B cell (primary cell): ENCODE measurements at regions not wholly inside any gene's neighbourhood (a gene's known extent, or its start where the extent isn't known, plus 50 kb on each side); places are given as distances from the start of the nearest gene placed in this dataset.

Experiments
- ATAC-seq: fragments of 200-7000 bp; cut with Tn5 transposase; one replicate; pipeline ENCODE4 v1.10.0; 2021; ENCODE audit warnings: low read depth, mild to moderate bottlenecking, moderate number of reproducible peaks, moderate library complexity
- CTCF ChIA-PET: fragments of 350-600 bp; sonication (Branson Sonifier 250); formaldehyde crosslinking; loops from one replicate; lab custom pipeline; 2021; ENCODE audit warnings: antibody characterized with exemption, inconsistent platforms; lab: Charles Lee
- POLR2A ChIA-PET: fragments of 350-600 bp; sonication (Branson Sonifier 250); formaldehyde crosslinking; loops from one replicate; lab custom pipeline; 2021; ENCODE audit warnings: antibody characterized with exemption; lab: Charles Lee
- DNase-seq: peaks from one replicate; pipeline ENCODE4 v3.0.0; 2013
- H2AFZ ChIP-seq: 2 replicates; pipeline ENCODE4 v1.6.1; 2012; ENCODE audit warnings: mild to moderate bottlenecking, low read depth, low read length; ENCODE audit not compliant: insufficient read depth, poor library complexity, severe bottlenecking
- H3K27ac ChIP-seq, 2 donors: 1 replicate in 1 of 2; 2 replicates in 1 of 2; pipeline ENCODE4 v1.5.1; 2012 to 2013; ENCODE audit warnings: low read length in 2 of 2, mild to moderate bottlenecking in 2 of 2, moderate library complexity in 1 of 2
- H3K27me3 ChIP-seq, 4 experiments: fragments of 200-600 bp in 1 of 4; sonication (generic) in 1 of 4; replicated peaks in 1 of 4; 1 replicate in 2 of 4; 2 replicates in 2 of 4; pipeline versions ENCODE4 v1.6.1 to v1.7.0; 2013 to 2016; ENCODE audit warnings: low read length in 3 of 4, mild to moderate bottlenecking in 2 of 4, mixed read lengths in 1 of 4, moderate library complexity in 1 of 4; ENCODE audit not compliant: insufficient read depth in 4 of 4, control insufficient read depth in 3 of 4; ENCODE audit errors: control extremely low read depth in 1 of 4
- H3K36me3 ChIP-seq, 2 experiments: replicated peaks in 1 of 2; 1 replicate in 1 of 2; 2 replicates in 1 of 2; pipeline versions ENCODE4 v1.6.1 to v1.7.1; 2013; ENCODE audit warnings: low read length in 1 of 2; ENCODE audit not compliant: insufficient read depth in 2 of 2, control insufficient read depth in 1 of 2; ENCODE audit errors: control extremely low read depth in 1 of 2, extremely low read depth in 1 of 2
- H3K4me1 ChIP-seq, 2 donors: fragments of 200-600 bp in 1 of 2; sonication (generic) in 1 of 2; 1 replicate in 1 of 2; 2 replicates in 1 of 2; pipeline versions ENCODE4 v1.5.1 to v1.6.1; 2013 to 2017; ENCODE audit warnings: low read length in 2 of 2; ENCODE audit not compliant: control insufficient read depth in 2 of 2, insufficient read depth in 2 of 2
- H3K4me2 ChIP-seq: replicated peaks from 2 replicates; pipeline ENCODE3; 2012; ENCODE audit warnings: mild to moderate bottlenecking, low read depth, low read length; ENCODE audit not compliant: poor library complexity, severe bottlenecking
- H3K4me3 ChIP-seq, 5 experiments: fragments of 200-600 bp in 1 of 5; sonication (generic) in 1 of 5; 1 replicate in 3 of 5; 2 replicates in 2 of 5; pipeline versions ENCODE4 v1.5.1 to v1.7.0; 2011 to 2016; ENCODE audit warnings: low read length in 4 of 5, mild to moderate bottlenecking in 4 of 5, low read depth in 2 of 5, control low read depth in 1 of 5, moderate library complexity in 1 of 5; ENCODE audit not compliant: insufficient read depth in 1 of 5; ENCODE audit errors: control extremely low read depth in 1 of 5, extremely low read depth in 1 of 5
- H3K79me2 ChIP-seq: fragments of 200-600 bp; sonication (generic); one replicate; pipeline ENCODE4 v1.6.0; 2016; ENCODE audit warnings: low read length; ENCODE audit not compliant: control insufficient read depth, insufficient read depth
- H3K9ac ChIP-seq: fragments of 200-600 bp; sonication (generic); 2 replicates; pipeline ENCODE4 v1.6.1; 2017; ENCODE audit warnings: mild to moderate bottlenecking, low read length, moderate library complexity
- H3K9me3 ChIP-seq, 3 donors: one replicate each; pipeline versions ENCODE4 v1.6.1 to v1.7.1; 2013; ENCODE audit warnings: low read length in 2 of 3; ENCODE audit not compliant: control insufficient read depth in 2 of 3, insufficient read depth in 1 of 3; ENCODE audit errors: control extremely low read depth in 1 of 3
- H4K20me1 ChIP-seq: 2 replicates; pipeline ENCODE4 v1.6.0; 2012; ENCODE audit warnings: mild to moderate bottlenecking, low read length; ENCODE audit not compliant: insufficient read depth, control insufficient read depth, poor library complexity, severe bottlenecking
- H3K27ac Mint-ChIP-seq: one replicate; pipeline ENCODE4 v1.8.0; 2021; ENCODE audit warnings: mixed read lengths
- H3K27me3 Mint-ChIP-seq: one replicate; pipeline ENCODE4 v1.8.0; 2021; ENCODE audit warnings: mixed read lengths
- H3K4me1 Mint-ChIP-seq: one replicate; pipeline ENCODE4 v1.8.0; 2021; ENCODE audit warnings: mixed read lengths
- H3K4me3 Mint-ChIP-seq: one replicate; pipeline ENCODE4 v1.8.0; 2021; ENCODE audit warnings: mixed read lengths
- H3K9me3 Mint-ChIP-seq: one replicate; pipeline ENCODE4 v1.8.0; 2022; ENCODE audit warnings: mixed read lengths; ENCODE audit not compliant: insufficient read depth
- CTCF ChIP-seq: fragments of 200-600 bp; IDR thresholded peaks from one replicate; pipeline ENCODE4 v1.8.0; 2022; ENCODE audit warnings: antibody characterized with exemption, mild to moderate bottlenecking
- EZH2 ChIP-seq: IDR thresholded peaks from 2 replicates; pipeline ENCODE4 v1.6.1; 2012; ENCODE audit warnings: borderline replicate concordance, low read depth, mild to moderate bottlenecking, moderate library complexity, low read length; ENCODE audit not compliant: insufficient read depth, poor library complexity, severe bottlenecking
- WGBS: methylation state at CpG from one replicate; pipeline ENCODE4 v1.1.5; 2013; ENCODE audit warnings: missing lambda C conversion rate; ENCODE audit not compliant: insufficient coverage; 5-methylcytosine and 5-hydroxymethylcytosine counted together
- intact Hi-C: fragments of 100-400 bp; cut with micrococcal nuclease; formaldehyde crosslinking; loops from one replicate; pipeline ENCODE4 v1.10.0; 2022

DNA sequence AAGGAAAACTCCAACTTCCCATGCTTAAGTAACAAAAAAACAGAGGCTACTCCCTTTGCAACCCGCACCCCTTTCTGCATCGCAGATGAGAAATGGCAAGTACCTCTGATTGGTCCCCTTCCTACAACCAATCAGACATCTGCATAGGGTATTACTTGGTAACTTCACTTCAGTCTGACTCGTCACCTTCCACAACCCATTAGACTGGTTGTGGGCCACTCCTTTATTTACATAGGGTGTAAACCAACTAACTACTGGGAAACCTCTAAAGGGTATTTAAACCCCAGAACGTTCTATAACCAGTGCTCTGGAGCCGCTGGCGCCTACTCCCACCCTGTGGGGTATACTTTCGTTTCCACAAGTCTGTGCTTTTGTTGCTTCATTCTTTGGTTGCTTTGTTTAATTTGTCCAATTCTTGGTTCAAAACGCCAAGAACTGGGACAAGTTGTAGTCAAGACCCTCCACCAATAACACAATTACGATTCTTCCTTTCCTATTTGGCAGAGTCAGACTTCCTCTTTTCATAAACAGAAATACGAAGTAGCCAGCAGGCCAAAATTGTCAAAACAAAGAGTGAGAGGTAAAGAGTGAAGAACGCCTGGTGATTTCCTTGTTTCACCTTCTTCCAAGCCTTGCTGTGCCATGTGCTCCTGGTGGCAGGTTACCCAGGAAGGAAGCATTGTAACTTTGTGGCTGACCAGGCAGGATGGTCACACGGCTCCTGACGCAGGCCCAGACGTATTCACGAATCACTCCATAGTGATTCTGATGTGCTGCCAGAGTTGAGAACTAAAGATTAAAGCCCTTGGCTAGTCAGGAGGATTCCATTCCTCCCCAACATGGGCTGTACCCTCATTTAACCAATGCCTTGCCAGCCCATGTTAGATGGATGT lies 477.4 kb downstream of the ARHGEF28 start:
- H3K79me2 ChIP-seq: no peaks in the 10 kb centered on the region
- 84% methylated on average over 12 of the region's 15 CpGs for WGBS
- no peak overlapping the region for H3K4me3 ChIP-seq
- no peak overlapping the region for H3K4me2 ChIP-seq
- peak overlapping the region; percentile 20 for H2AFZ ChIP-seq
- CTCF ChIA-PET: no interaction called here
- Mint-ChIP-seq H3K9me3 (no peaks in the 10 kb centered on the region), H3K27me3 (peaks cover 11% of the 10 kb centered on the region), H3K27ac (no peak overlapping the region), H3K4me3 (no peak overlapping the region), H3K4me1 (no peaks in the 10 kb centered on the region)
- H4K20me1 ChIP-seq: no peaks in the 10 kb centered on the region
- H3K9me3 ChIP-seq: peaks cover 0 to 3% (median 2%) of the 10 kb centered on the region in 3 donors
- no peaks in the 10 kb centered on the region for H3K36me3 ChIP-seq
- POLR2A ChIA-PET: no interaction called here
- no peak for TF ChIP-seq CTCF
- no peak for TF ChIP-seq EZH2
- no peak overlapping the region for H3K9ac ChIP-seq
- ATAC-seq: no peak
- intact Hi-C loops: no loop called here
- H3K27me3 ChIP-seq: no peaks in the 10 kb centered on the region
- no peak for DNase-seq
- H3K4me1 ChIP-seq: no peaks in the 10 kb centered on the region
- H3K27ac ChIP-seq: no peak overlapping the region

GRCh38 chr5:74100268-74100665 lies 474.3 kb downstream of the ARHGEF28 start:
- no peak for ATAC-seq
- ChIA-PET CTCF (no interaction called here), POLR2A (no interaction called here)
- H2AFZ ChIP-seq: no peak overlapping the region
- intact Hi-C loops: no loop called here
- 50% methylated on average over 1 of the region's 1 CpG for WGBS
- no peaks in the 10 kb centered on the region for H3K79me2 ChIP-seq
- H3K4me3 ChIP-seq: no peak overlapping the region
- H3K27ac ChIP-seq: no peak overlapping the region
- no peaks in the 10 kb centered on the region for H3K27me3 ChIP-seq
- H4K20me1 ChIP-seq: no peaks in the 10 kb centered on the region
- H3K27ac Mint-ChIP-seq: no peak overlapping the region
- no peaks in the 10 kb centered on the region for H3K9me3 Mint-ChIP-seq
- no peak for TF ChIP-seq EZH2
- no peak for TF ChIP-seq CTCF
- no peaks in the 10 kb centered on the region for H3K4me1 ChIP-seq
- no peak overlapping the region for H3K4me2 ChIP-seq
- H3K9ac ChIP-seq: no peak overlapping the region
- peaks cover 6% of the 10 kb centered on the region for H3K27me3 Mint-ChIP-seq
- H3K4me3 Mint-ChIP-seq: no peak overlapping the region
- H3K36me3 ChIP-seq: no peaks in the 10 kb centered on the region
- no peaks in the 10 kb centered on the region for H3K4me1 Mint-ChIP-seq
- no peak for DNase-seq
- peaks cover 0 to 3% (median 2%) of the 10 kb centered on the region in 3 donors for H3K9me3 ChIP-seq
